LNCAP (cell line): ENCODE measurements at regions not wholly inside any gene's neighbourhood (a gene's known extent, or its start where the extent isn't known, plus 50 kb on each side); places are given as distances from the start of the nearest gene placed in this dataset.

ENCODE experiments used
- CTCF ChIP-seq: fragments of 450-650 bp; IDR thresholded peaks from 2 replicates; pipeline ENCODE4 v1.5.1; 2017; ENCODE audit warnings: mild to moderate bottlenecking

DNA sequence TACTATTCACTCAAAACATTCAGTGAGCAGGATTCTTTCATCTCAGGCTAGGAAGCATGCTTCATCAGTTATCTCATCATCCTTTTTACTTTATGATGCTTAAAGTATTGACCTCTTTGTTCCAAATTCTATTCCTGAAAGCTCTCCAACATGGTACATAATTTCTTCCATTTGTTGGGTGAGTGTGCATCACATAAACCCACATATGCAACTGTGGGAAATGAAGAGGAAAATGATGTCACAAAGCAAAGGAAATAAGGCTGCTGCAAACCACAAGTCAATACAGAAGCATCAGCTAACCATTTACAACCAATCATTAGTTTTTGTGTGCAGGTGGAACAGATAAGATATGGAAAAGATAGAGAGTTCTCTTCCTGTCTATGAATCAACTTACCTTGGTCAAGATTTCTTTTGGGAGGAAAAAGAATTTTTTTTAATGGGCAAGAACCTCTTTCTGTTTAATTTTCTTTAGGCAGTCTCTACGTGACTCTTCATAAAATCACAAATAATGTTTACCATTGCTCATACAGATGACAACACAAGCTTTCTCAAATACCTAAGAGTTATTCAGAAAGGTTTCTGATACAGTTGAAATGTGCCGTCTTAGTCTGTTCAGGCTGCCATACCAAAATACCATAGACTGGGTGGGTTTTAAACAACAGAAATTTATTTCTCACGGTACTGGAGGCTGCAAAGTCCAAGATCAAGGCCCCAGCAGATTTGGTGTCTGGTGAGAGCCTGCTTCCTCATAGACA lies 259.9 kb downstream of the ADGRG6 start:
- no peak for TF ChIP-seq CTCF

- TF ChIP-seq CTCF: no peak
Measured at GRCh38 chr6:142562865-142563264, 261.1 kb downstream of the ADGRG6 start.

GRCh38 chr6:142566628-142567396 lies 265.0 kb downstream of the ADGRG6 start:
- peak; percentile 89 for TF ChIP-seq CTCF

DNA sequence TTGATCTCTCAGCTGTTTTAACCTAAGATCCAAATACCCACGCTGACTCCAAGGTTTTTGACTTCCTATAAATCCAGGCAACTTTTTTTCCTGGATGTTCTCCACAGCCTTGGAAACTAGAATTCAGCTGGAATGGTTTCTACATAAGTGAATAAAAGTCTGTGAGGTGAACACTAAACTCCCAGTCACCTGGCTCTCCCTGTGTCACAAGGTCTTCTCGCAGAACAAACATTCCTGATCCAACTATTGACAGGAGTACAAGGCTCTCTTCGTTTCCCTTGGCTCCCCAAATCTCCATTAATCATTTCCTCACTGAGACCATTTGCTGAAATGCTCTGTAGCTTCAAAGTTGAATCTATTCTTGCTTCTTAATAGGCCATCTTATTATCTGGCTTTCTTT lies 265.7 kb downstream of the ADGRG6 start:
- TF ChIP-seq CTCF: no peak

DNA sequence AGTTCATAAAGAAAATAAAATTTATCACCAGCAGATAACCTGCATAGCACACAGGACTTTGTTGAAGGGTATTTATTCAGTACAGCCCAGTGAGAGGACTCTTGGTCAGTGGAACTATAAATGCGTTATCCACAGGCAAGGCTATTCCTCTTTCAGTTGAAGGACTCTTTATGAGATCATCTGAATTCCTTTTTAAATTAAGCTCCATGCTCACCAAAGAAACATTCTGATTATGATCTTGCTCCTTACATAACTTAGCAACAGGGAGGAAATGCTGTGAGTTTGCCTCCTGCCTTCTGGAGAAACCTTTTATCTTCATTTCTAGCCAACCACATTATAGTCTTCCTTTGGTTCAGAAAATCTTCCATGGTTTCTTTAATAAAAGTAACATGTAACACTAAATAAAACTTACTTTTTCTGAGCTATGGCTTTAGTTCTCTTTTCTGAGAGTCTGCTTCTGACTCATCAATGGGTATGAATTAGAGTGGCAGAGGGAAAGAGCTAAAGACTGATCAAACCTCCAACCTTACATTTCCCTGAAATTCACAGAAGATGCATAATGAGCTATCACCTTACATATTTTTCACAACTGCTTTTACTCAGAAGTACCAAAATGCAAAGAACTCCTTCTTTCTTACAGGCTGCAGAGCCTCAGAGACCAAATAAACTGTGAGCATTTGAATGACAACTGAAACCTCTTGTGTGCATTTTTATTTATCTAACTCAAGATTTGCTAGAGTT lies 267.2 kb downstream of the ADGRG6 start:
- TF ChIP-seq CTCF: no peak

- no peak for TF ChIP-seq CTCF
Measured at GRCh38 chr6:142569676-142570075, 267.9 kb downstream of the ADGRG6 start.

- no peak for TF ChIP-seq CTCF
Measured at GRCh38 chr6:142570221-142570671, 268.4 kb downstream of the ADGRG6 start.
